Lung (tissue), 11 donors: ENCODE measurements at regions not wholly inside any gene's neighbourhood (a gene's known extent, or its start where the extent isn't known, plus 50 kb on each side); places are given as distances from the start of the nearest gene placed in this dataset.

Source experiments
- ATAC-seq: fragments of 200-7000 bp; cut with Tn5 transposase; one replicate; pipeline ENCODE4 v1.9.1; 2020; ENCODE audit warnings: moderate number of reproducible peaks; ENCODE audit not compliant: insufficient read depth, low FRiP score
- DNase-seq, 3 donors: peaks; one replicate each; pipeline ENCODE4 v3.0.0-alpha.2; 2013 to 2017
- H3K27ac ChIP-seq, 2 donors: one replicate each; pipeline ENCODE4 v1.5.1; 2013; ENCODE audit warnings: mild to moderate bottlenecking in 2 of 2, moderate library complexity in 2 of 2, control low read depth in 1 of 2, inconsistent platforms in 1 of 2, low read depth in 1 of 2, low read length in 1 of 2
- H3K27me3 ChIP-seq, 3 donors: one replicate each; pipeline ENCODE4 v1.5.1; 2013; ENCODE audit warnings: low read length in 2 of 3; ENCODE audit not compliant: control insufficient read depth in 3 of 3, insufficient read depth in 3 of 3
- H3K36me3 ChIP-seq, 4 donors: one replicate each; pipeline ENCODE4 v1.5.1; 2013; ENCODE audit warnings: low read length in 4 of 4, mild to moderate bottlenecking in 1 of 4, moderate library complexity in 1 of 4; ENCODE audit not compliant: control insufficient read depth in 4 of 4, insufficient read depth in 4 of 4
- H3K4me1 ChIP-seq, 5 donors: one replicate each; pipeline ENCODE4 v1.5.1; 2013; ENCODE audit warnings: low read length in 5 of 5, mild to moderate bottlenecking in 2 of 5, moderate library complexity in 1 of 5; ENCODE audit not compliant: control insufficient read depth in 5 of 5, insufficient read depth in 5 of 5
- H3K4me3 ChIP-seq: one replicate; pipeline ENCODE4 v1.5.1; 2013; ENCODE audit warnings: mild to moderate bottlenecking, control low read depth, moderate library complexity
- H3K9ac ChIP-seq, 2 donors: one replicate each; pipeline ENCODE4 v1.5.1; 2013; ENCODE audit warnings: low read length in 2 of 2, control low read depth in 1 of 2; ENCODE audit not compliant: insufficient read depth in 1 of 2
- H3K9me3 ChIP-seq, 4 donors: one replicate each; pipeline ENCODE4 v1.5.1; 2013; ENCODE audit warnings: low read length in 3 of 4, mild to moderate bottlenecking in 1 of 4, moderate library complexity in 1 of 4; ENCODE audit not compliant: control insufficient read depth in 4 of 4, insufficient read depth in 3 of 4
- WGBS, 2 donors: extraction: QIAGEN DNeasy Blood & Tissue Kit; methylation state at CpG; one replicate each; pipeline ENCODE4 v1.1.7; 2013; 5-methylcytosine and 5-hydroxymethylcytosine counted together
- TF ChIP-seq, protein P1 (sequence below): IDR thresholded peaks from 2 replicates; pipeline ENCODE4 v1.5.1; 2012; ENCODE audit warnings: mild to moderate bottlenecking; ENCODE audit errors: control extremely low read depth, extremely low read depth
- donor health status: control.
- donor health status: control.
- donor health status: Bipolar disorder and iron deficiency.
- donor health status: healthy.
- donor health status: DM: yes; HTN: yes; CAD: no.

DNA sequence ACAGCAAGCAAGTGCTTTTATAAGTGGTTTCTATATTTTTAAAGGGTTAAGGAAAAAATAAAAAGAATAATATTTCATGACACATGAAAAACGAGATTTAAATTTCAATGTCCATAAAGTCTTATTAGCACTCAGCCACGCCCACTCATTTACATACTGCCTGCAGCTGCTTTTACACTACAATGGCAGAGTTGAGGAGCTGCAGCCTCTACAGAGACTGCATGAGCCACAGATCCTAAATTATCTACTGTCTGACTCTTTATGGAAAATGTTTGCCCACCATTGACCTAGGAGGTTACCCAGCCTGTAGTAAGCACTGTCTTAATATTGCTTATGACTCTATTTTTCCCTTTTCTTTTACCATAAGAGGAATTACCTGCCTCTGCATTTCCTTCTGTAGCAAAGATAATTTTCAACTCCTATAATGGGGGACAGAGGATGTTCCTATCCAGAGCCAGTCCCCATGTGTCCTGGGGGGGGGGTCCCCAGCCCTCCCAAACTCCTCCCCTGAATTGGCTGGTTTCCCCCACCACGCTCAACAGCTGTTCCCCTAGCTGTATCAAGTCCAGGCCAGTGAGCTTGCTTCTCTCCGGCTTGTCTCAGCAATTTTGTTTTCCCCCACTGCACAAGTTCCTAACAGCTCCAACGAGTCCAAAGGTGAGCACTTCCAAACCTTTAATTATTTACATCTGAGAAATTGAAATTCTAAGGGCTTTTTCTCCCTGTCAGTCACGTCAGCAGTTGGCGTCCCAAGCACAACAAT lies 139.4 kb upstream of the ERCC4 start:
- H3K27ac ChIP-seq: no peak overlapping the region
- no peak overlapping the region for H3K9ac ChIP-seq
- no peaks in the 10 kb centered on the region for H3K27me3 ChIP-seq
- DNase-seq (no peak), ATAC-seq (no peak)
- TF ChIP-seq, protein P1, sequence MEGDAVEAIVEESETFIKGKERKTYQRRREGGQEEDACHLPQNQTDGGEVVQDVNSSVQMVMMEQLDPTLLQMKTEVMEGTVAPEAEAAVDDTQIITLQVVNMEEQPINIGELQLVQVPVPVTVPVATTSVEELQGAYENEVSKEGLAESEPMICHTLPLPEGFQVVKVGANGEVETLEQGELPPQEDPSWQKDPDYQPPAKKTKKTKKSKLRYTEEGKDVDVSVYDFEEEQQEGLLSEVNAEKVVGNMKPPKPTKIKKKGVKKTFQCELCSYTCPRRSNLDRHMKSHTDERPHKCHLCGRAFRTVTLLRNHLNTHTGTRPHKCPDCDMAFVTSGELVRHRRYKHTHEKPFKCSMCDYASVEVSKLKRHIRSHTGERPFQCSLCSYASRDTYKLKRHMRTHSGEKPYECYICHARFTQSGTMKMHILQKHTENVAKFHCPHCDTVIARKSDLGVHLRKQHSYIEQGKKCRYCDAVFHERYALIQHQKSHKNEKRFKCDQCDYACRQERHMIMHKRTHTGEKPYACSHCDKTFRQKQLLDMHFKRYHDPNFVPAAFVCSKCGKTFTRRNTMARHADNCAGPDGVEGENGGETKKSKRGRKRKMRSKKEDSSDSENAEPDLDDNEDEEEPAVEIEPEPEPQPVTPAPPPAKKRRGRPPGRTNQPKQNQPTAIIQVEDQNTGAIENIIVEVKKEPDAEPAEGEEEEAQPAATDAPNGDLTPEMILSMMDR: no peak
- no peak overlapping the region for H3K4me3 ChIP-seq
- H3K9me3 ChIP-seq: peaks cover 0 to 7% (median 6%) of the 10 kb centered on the region in 4 donors
- H3K4me1 ChIP-seq: no peaks in the 10 kb centered on the region
- 36 to 57% methylated on average over 7 of the region's 7 CpGs for WGBS, 2 donors
- H3K36me3 ChIP-seq: no peaks in the 10 kb centered on the region

DNA sequence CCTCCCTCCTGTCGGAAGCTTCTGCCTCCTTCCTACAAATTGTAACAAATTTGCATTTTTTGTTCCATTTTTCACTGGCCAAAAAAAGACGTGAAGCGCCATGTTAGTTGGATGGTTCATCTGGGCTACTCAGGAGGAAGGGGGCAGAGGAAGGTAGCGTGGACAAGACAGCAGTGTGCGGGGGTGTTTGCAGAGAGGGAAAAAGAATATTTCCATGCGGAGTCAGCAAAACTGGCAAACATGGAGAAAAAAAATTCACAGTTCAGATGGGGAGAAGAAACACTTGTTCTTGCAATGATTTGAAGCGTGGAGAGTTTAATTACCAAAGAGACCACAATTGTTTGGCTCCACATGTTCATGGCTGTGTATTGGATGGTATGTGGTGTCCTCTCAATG lies 138.8 kb upstream of the ERCC4 start:
- H3K27ac ChIP-seq: no peak overlapping the region

DNA sequence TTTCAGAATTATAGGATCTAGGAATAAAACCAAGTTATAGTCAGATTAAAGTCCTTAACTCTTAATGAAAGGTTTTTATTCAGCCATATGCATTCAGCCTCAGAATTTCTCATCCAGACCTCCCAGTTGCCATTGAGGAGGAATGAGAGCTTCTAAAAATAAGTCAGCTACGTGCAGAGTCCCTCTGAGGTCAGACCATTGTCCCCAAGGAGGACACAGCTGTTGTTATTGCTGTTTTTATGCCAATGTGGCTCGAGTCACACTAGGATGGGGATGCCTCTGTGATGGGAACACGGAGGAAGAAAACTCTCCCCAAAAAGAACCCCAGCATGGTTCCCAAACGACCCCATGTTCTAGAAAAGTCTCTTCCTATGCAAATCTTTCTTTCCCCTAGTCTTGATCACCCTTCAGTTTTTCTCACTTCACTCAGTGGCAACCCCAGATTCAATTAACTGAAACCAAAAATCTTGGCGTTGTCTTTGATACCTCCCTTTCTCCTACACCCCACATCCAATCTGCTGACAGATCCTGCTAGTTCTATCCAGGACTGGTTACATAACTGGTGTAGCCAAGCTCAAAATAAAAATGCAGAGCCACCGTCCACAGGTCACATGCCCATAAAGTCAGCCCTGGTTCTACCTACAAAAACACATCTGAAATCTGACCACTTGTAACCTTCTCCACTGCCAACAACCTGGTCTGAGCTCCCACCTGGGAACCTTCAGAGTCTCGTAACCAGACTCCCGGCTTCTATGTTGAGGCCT lies 138.2 kb upstream of the ERCC4 start:
- 62 to 66% methylated on average over 8 of the region's 8 CpGs for WGBS, 2 donors
- H3K36me3 ChIP-seq: no peaks in the 10 kb centered on the region
- peaks cover 0 to 7% (median 5%) of the 10 kb centered on the region in 4 donors for H3K9me3 ChIP-seq
- no peak overlapping the region for H3K4me3 ChIP-seq
- H3K27ac ChIP-seq: no peak overlapping the region
- TF ChIP-seq, protein P1: no peak
- no peak for ATAC-seq
- no peak overlapping the region for H3K9ac ChIP-seq
- no peak for DNase-seq
- no peaks in the 10 kb centered on the region for H3K4me1 ChIP-seq
- H3K27me3 ChIP-seq: no peaks in the 10 kb centered on the region

More for the DNA sequence above, 138.8 kb upstream of the ERCC4 start:
- 88 to 93% methylated on average over 7 of the region's 7 CpGs for WGBS, 2 donors
- Histone ChIP-seq H3K27me3 (no peaks in the 10 kb centered on the region), H3K4me3 (no peak overlapping the region), H3K9ac (no peak overlapping the region), H3K9me3 (peaks cover 0 to 7% (median 5%) of the 10 kb centered on the region in 4 donors), H3K4me1 (no peaks in the 10 kb centered on the region), H3K36me3 (no peaks in the 10 kb centered on the region)
- no peak for ATAC-seq
- TF ChIP-seq, protein P1: no peak
- no peak for DNase-seq
